Epithelial cell of proximal tubule (primary cell): ENCODE measurements at regions not wholly inside any gene's neighbourhood (a gene's known extent, or its start where the extent isn't known, plus 50 kb on each side); places are given as distances from the start of the nearest gene placed in this dataset.

Source experiments
- DNase-seq: peaks from one replicate; pipeline ENCODE4 v3.0.0-alpha.2; 2011; ENCODE audit warnings: low read depth
- H3K4me3 ChIP-seq: 2 replicates; pipeline ENCODE4 v1.5.1; 2011; ENCODE audit warnings: low read depth, mild to moderate bottlenecking, low read length
- TF ChIP-seq, protein P1 (sequence below): conservative IDR thresholded peaks from 2 replicates; pipeline ENCODE4 v1.5.1; 2012; ENCODE audit warnings: low read depth, mild to moderate bottlenecking, low read length

DNA sequence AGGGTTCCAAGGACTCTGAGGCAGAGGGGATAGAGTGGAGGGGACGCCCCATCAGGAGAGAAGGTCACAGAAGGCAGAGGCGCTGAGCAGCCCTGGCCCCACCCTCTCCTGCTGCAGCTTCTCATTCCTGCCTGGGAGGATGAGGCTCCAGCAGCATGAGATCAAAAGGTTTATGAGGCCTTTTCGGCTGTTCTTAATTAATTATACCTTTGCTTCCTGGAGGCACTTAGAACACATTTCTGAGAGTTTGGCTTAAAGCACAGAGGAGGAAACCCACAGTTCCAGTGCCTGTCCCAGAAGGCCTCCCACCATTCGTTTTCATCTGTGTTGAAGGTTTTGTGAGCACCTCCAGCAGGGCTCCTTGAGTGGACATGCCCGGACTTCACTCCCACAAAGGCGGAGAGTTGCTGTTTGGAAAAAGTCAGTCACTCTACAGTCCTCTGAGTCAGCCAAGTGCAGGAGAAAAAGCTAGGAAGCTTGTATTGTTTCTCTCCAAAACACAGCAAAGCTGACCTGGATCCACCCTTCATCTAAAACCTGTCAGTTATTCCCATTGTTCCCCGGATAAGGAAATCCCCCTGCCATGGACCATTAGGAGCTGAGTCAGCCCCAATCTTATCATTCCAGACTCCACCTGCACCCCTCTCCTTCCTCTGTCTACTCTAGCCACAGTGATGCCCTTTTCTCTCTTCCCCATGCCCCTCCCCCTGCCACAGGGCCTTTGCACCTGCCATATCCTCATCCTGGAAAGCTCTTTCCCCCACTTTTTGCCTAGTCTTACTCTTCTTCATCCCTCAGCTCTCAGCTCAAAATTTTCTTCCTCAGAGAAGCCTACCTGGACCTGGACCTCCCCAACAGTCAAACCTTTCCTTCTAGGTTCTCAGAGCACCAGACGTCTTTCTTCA, 276.8 kb downstream of the FBXW7 start:
- no peak overlapping the region for H3K4me3 ChIP-seq
- TF ChIP-seq, protein P1, sequence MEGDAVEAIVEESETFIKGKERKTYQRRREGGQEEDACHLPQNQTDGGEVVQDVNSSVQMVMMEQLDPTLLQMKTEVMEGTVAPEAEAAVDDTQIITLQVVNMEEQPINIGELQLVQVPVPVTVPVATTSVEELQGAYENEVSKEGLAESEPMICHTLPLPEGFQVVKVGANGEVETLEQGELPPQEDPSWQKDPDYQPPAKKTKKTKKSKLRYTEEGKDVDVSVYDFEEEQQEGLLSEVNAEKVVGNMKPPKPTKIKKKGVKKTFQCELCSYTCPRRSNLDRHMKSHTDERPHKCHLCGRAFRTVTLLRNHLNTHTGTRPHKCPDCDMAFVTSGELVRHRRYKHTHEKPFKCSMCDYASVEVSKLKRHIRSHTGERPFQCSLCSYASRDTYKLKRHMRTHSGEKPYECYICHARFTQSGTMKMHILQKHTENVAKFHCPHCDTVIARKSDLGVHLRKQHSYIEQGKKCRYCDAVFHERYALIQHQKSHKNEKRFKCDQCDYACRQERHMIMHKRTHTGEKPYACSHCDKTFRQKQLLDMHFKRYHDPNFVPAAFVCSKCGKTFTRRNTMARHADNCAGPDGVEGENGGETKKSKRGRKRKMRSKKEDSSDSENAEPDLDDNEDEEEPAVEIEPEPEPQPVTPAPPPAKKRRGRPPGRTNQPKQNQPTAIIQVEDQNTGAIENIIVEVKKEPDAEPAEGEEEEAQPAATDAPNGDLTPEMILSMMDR = no peak
- DNase-seq = no peak

DNA sequence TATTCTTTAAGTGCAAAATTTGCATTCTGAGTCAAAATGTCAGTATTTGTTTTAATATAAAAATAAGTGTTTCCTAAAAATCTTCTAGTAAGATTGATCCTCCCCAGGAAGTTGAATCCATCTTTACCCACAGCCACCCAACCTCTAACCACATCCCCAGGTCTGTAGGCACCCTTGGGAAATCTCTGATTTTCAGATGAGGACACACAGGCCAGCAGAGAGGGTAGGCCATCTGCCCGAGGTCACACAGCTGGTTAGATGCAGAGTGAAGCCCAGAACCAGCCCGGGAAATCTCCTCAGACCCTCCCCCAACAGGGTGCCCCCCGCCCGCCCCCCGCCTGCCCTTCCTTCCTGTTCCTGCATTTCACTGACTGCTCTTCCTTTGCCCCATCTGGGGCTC, 277.5 kb downstream of the FBXW7 start:
- H3K4me3 ChIP-seq = no peak overlapping the region
- DNase-seq = no peak
- TF ChIP-seq, protein P1 = no peak

DNA sequence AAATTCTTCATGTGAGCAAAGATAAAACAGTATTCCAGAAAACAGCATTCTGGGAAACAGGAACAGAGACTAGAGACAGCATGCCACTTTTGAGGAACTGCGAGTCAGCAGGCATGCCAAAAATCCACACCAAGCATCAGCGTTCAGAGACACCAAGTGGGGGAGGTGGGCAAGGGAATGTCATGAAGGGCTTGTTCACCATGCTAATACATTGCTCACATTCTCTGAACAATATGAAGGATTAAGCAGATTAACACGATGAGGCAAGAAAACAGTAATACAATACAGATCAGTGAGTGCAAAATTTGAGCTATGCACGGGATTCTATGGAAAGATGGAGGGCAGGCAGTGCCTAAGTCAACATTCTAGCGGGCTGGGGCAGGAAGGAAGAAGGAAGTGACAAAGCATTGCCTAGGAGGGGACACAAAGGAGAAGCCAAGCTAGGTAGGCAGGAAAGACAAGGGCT, 278.3 kb downstream of the FBXW7 start:
- no peak overlapping the region for H3K4me3 ChIP-seq
- DNase-seq = no peak
- TF ChIP-seq, protein P1 = no peak

DNA sequence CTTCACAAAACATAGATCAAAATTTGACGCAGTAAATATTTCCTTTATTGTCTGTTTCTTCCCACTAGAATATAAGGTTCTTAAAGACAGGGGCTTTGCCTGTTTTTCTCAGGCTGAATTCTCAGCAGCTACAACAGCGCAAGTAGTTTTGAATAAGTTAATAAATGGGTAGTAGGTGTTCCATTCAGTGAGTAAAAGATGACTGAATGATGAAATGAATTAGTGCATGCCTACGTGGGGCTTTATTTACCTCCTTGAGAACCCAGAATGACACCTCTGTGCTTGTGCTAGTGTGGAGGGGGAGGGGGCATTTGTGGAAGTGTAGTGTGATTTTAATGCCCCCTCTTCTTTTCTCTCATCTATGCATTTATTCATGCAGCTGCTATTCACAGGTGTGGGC, 278.9 kb downstream of the FBXW7 start:
- peak overlapping the region; percentile 4 for H3K4me3 ChIP-seq
- TF ChIP-seq, protein P1 = no peak

DNA sequence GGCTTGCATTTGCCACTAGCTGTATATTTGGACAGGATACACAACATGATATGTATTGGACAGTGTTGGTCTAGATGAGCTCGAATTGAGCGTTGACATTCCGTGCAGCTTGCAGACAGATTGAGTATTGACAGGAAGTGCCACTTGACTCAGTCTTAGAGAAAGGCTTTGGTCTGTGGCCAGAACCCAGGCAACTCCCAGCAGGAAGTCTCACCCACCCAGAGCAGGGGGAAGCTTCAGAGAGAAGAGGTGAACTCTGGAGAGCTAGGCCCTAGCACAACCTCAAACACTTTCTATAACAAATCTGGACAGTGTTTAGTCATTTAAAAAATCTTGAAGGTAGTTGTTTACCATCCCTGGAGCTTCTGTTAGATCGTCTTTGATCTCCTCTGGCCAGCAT, 280.5 kb downstream of the FBXW7 start:
- no peak overlapping the region for H3K4me3 ChIP-seq
- TF ChIP-seq, protein P1 = no peak
- no peak for DNase-seq

More for the DNA sequence above, 278.9 kb downstream of the FBXW7 start:
- peak; percentile 50 for DNase-seq

DNA sequence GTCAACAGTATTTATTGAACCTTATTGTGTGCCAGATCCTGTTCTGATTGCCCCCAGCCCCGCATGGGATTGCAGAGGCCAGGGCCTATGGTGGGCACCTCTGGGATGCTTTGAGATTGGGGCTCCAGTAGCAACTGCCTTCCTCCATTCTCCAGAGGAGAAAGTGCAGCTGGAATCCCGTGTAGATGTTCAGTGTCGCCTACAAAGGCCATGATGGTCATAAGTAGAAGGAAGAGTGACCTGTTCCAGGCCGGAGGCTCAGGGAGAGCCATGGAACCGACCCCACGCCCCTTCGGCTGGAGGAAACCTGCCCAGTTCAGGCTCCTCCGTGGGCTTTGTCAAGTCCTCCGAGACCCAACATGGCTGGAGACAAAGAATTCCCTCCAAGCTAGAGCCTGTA, 287.5 kb downstream of the FBXW7 start:
- DNase-seq = no peak
- no peak overlapping the region for H3K4me3 ChIP-seq
- TF ChIP-seq, protein P1 = no peak
